Daoy (cell line): ENCODE measurements at regions not wholly inside any gene's neighbourhood (a gene's known extent, or its start where the extent isn't known, plus 50 kb on each side); places are given as distances from the start of the nearest gene placed in this dataset.

ENCODE experiments used
- DNase-seq: peaks from one replicate; pipeline ENCODE4 v3.0.0-alpha.2; 2015; ENCODE audit warnings: low read depth

- no peak for DNase-seq
These were observed 263.2 kb downstream of the CMPK2 start for GRCh38 chr2:6602471-6602870.

DNA sequence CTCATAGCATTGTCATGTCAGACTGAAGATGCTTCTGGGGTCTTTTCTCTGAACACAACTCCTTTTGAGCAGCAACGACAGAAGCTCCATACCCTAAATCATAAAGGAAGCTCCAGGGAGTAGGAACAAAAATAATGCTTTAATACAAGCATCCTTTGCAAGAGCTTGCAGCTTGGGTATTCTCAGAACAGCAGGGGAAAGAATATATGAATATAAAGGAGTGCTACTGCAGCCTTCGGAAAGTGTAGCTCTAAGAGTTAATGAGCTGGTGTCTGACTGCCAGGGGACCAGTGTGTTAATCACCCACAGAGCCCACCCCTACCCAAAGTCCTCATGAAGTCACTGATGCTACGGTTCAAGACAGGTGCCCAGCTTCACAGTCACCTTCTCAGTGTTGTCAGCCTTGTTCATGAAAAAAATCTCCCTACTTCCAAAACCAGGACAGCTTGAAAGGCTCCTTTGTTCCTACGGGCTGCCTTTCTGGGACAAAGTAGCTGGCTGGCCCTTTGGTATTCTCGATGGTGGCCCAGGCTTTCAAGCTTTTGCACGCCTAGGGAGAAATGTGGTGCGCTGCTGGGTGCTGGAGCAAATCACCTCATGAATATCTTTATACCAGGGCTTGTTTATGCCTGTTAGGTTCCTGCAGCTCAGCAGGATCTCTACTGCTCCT lies 259.7 kb downstream of the CMPK2 start:
- DNase-seq = no peak

- no peak for DNase-seq
These were observed 247.9 kb downstream of the CMPK2 start for GRCh38 chr2:6617794-6618193.

DNA sequence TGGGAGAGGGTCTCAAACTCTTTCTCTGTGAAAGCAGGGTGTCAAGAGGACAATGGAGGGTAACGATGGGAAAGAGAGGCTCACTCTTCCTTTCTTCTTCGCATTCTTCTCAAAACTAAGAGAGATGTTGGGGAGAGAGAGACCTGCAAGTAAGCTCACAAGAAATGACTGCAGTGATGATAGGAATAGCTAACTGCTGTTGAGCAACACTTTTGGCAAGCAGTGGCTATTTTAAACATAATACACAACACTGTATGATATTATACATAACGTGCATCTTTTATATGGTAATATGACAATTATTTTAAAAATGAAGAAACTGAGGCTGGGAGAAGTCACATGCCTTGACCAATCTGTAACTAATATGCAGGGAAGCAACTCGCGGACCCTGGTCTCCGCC lies 247.5 kb downstream of the CMPK2 start:
- no peak for DNase-seq

DNA sequence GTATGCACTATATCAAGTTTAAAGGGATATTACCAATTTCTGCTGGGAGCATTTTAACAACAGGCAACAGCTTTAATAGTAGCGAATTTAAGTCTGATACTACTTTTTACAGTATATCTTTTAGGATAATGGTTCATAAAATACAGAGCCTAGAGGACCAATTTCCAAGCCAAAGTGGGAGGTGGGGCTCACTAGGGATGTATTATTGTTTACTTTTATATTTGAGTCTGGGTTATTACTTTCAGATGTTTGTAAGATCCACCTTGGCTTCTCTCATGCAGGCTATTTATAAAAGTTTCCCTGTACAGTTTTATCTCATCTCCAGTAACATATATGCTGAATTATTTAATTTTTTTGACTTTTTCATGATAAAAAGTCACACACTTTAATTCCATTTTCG lies 242.0 kb downstream of the CMPK2 start:
- no peak for DNase-seq

DNA sequence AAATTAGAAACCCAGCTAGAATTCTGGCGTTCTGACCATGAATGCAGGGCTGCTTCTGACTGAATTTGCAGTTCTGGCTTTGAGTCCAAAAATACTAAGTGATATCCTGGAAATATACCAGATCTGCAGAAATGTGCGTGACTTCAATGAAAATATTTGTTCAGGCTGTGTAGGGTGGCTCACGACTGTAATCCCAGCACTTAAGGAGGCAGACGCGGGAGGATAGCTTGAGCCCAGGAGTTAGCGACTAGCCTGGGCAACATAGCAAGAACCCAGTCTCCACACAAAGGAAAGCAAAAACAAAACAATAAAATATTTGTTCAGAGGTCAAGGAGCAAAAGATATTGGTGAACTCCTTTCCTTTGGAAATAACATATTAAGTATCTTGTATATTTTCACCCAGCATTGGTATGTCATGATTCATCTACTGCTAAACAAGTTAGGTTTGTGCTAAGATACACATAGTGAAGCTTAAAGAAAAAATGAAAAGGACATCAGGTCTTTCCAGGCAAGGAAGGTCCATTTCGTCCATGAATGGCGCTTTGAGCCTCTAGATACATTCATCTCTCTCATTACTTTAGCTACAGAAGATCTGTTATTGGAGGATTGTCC lies 239.2 kb downstream of the CMPK2 start:
- no peak for DNase-seq

GRCh38 chr2:6627316-6627715 lies 238.4 kb downstream of the CMPK2 start:
- DNase-seq = no peak

DNA sequence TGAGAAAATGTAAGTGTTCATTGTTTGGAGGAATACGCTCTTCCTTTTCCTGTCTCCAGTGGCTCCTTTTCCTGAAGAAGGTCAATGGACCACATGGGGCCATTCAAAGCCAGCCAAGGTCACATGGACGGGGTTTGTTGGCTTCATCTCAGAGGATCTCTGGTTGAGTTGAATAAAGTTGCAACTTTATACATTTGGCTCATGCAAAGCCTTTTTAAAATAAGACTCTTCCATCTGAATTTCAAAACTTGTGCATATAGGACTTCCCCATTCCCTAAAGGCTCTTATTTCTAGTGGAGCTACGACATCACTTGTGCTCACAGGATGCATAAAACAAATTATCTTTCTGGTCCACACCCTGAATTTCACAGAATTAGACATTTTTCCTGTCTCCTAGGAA lies 235.5 kb downstream of the CMPK2 start:
- DNase-seq = no peak

GRCh38 chr2:6635296-6635695 lies 230.4 kb downstream of the CMPK2 start:
- no peak for DNase-seq

DNA sequence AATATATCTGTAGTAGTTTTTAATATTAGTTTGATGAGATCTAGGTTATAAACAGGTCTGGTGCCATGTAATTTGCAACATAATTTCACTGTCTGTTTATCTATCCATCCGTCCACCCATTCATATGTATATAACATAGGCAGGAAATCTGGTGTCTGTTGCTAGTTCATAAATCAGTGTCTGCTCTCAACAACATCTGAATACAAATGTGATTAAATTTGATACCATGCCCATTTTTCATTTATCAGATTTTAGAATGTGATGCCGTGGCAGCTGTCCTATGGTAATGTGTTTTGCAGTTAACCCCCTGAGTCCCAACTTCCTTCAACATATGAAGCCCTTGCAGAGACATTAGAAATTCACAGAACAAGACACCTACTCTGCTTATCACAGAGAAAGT lies 228.4 kb downstream of the CMPK2 start:
- DNase-seq = no peak

- DNase-seq = no peak
These were observed 225.6 kb downstream of the CMPK2 start for GRCh38 chr2:6639929-6640620.

DNA sequence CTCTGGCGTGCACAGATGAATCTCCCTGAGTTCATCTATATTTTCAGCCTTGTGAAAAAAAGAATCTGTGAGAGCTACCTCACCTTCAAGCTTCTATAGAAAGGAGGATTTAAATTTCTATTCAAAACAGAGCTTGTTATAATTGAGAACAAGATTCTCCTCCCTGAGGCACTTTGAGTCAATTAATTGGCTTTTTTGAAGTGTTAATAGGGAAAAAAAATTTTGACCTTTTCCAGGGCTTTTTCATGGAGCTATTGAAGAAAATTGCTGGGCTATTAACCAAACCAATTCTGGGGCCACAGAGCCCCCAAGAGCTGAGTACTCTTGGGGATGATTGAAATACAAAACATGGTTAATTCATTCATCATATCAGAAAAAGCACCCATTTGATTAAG lies 225.1 kb downstream of the CMPK2 start:
- no peak for DNase-seq

DNA sequence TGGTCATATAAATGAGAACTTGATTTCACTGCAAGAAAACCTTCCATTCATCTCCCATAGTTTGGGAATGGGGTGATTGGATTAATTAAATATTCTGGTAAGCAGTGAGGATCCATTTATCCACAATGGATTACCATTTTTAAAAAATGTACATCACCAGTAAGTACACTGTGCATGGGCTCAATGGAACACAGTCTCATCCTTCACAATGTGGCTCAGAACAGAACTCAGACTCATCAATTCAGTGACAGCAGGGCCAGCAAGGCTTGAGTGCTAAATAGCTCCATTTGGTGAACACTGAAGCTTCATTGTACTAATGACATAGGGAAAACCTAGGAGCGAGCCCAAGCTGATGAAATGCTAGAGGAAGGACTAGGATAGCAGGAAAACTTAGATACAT lies 223.8 kb downstream of the CMPK2 start:
- no peak for DNase-seq

DNA sequence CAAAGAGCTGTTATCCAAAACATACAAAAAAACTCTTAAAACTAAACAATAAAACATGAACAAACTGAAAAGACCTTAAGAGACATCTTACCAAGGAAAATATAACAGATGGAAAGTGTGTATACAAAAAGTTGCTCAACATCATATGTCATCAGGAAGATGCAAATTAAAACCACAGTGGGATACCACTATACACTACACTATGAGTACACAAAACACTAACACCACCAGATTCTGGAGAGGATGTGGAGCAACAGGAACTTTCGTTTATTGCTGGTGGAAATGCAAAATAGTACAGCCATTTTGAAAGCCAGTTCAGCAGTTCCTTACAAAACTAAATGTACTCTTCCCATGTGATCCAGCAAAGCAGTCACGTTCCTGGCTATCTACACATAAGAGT lies 221.4 kb downstream of the CMPK2 start:
- no peak for DNase-seq

GRCh38 chr2:6645004-6645403 lies 220.7 kb downstream of the CMPK2 start:
- DNase-seq = no peak

- no peak for DNase-seq
These were observed 220.0 kb downstream of the CMPK2 start for GRCh38 chr2:6645672-6646071.

DNA sequence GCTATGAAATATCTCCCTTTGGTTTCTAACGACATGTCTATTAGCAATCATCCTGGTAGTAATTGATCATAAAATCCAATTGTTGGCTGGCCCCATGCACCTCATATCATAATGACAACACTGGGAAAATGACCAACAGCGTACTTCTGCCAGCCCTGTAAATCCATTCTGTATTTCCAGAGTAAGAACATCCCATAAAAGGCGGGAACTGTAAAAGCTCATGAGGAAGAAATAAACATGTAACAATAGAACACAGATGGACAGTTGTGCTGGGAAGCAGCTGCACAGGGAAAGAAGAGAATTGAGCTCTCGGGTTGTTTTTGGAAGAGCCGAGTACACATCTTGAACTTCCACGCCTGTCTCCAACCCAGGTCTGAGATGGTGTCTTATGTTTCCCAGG lies 218.7 kb downstream of the CMPK2 start:
- no peak for DNase-seq

GRCh38 chr2:6648596-6649247 lies 217.0 kb downstream of the CMPK2 start:
- no peak for DNase-seq

DNA sequence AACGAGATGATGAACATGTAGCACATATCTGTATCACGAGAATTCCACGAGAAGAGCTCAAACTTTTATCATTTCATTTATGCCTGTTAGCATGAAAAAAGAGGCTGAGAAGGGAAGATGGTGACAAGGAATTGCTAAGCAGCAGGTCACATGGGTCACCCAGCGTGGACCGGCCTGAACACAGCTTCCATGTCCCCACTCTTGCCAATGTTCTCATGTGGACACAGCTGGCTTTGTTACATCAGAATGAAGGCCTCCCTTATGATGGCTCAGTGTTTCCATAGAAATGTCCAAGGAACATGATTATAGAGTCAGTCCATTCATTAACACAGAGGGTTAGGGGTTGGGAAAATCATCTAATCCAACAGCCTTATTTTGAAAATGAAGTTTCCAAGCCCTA lies 215.4 kb downstream of the CMPK2 start:
- DNase-seq = no peak

DNA sequence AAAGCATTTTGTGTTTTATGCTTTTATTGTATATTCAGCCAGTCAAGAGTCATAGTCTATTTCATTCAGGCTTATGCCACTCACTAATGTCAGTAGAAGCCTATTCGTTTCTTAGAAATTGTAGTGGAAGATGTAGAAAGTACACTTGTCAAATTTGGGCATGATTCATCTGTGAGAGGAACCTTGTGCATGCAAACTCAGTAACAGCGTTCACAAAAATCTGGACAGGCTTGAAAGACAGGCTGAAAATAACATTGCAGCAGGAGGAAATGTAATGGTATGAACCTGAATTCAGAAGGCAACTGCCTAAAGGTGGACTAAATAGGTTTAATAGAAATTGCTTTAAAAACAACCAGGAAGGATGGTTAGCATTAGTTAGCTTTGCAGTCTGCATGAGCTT lies 213.5 kb downstream of the CMPK2 start:
- no peak for DNase-seq

DNA sequence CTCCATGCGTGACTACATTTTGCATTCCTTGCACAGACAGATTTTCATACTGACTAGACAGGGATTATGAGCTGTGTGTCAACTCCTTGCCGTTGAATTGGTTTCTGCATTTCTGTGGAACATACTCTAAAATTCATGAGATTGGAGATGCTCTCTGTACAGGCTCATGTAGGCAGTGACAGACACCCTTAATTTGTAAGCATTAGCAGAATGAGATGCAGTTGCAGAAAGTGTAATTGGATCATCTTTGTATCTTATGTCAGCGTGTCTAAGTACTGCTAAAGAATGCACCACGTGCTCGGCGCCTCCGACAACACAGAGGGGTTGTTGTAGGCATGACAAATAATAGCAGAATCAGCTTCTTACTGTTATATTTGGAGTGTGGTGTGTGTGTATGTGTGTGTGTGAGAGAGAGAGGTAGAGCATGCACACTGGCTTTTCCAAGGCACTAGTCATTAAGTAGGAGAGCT lies 212.4 kb downstream of the CMPK2 start:
- DNase-seq = no peak

DNA sequence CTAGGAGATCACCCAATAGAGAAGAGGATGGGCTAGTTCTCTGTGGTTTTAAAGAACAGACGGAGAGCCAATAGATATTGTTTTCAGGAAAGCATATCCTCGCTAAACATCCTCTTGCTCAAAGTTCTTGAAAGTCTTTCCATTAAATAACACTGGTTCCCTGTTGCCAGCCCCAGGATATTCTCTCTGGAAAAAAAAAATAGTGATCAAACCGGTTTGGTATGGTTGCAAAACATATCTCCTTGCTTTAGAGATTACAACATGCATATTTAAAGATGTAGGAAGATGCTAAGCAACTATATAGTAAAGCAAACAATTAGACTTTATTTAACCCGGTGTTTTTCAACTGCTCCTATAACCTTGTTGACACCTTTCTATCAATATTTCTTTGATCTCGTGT lies 211.4 kb downstream of the CMPK2 start:
- no peak for DNase-seq

DNA sequence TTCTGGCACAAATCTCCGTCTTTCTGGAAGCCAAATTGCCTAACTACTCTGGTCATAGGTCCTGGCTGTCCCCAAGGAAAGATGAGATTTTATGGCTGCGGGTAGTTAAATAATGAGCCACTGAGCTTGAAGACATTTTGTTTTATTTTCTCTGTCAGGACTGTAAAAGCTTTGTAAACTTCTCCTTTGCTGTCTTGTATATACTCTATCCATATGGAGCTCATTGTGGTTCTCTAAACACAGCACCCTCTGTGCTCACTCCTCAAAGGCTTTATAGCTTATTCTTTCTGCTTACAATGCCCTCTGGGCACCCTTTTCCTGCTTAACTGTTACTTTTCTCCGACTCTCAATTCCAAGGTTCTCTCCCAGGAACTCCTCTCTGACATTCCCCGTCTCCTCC lies 209.1 kb downstream of the CMPK2 start:
- DNase-seq = no peak
